Endodermal cell (in vitro differentiated cells): ENCODE measurements at regions not wholly inside any gene's neighbourhood (a gene's known extent, or its start where the extent isn't known, plus 50 kb on each side); places are given as distances from the start of the nearest gene placed in this dataset.
A peak's percentile ranks its signal among the peaks of the same experiment; 100 is the strongest.

Experiments
- DNase-seq: peaks from one replicate; pipeline ENCODE4 v3.0.0-alpha.2; 2017
- H3K27ac ChIP-seq: 2 replicates; pipeline ENCODE4 v1.5.1; 2013; ENCODE audit warnings: mild to moderate bottlenecking, low read depth, low read length, moderate library complexity
- H3K27me3 ChIP-seq: 2 replicates; pipeline ENCODE4 v1.6.1; 2013; ENCODE audit warnings: mild to moderate bottlenecking, low read length, moderate library complexity; ENCODE audit not compliant: insufficient read depth, control insufficient read depth, poor library complexity, severe bottlenecking
- H3K36me3 ChIP-seq: 2 replicates; pipeline ENCODE4 v1.7.0; 2013; ENCODE audit warnings: mild to moderate bottlenecking, low read length, moderate library complexity; ENCODE audit not compliant: control insufficient read depth, insufficient read depth
- H3K4me1 ChIP-seq: one replicate; pipeline ENCODE4 v1.7.0; 2013; ENCODE audit warnings: low read length; ENCODE audit not compliant: control insufficient read depth, insufficient read depth
- H3K4me3 ChIP-seq: 2 replicates; pipeline ENCODE4 v1.5.1; 2013; ENCODE audit warnings: mild to moderate bottlenecking, low read length, moderate library complexity
- H3K9ac ChIP-seq: 2 replicates; pipeline ENCODE4 v1.6.1; 2013; ENCODE audit warnings: mild to moderate bottlenecking, low read length, moderate library complexity; ENCODE audit not compliant: poor library complexity, severe bottlenecking; ENCODE audit errors: extremely low read depth
- H3K9me3 ChIP-seq: 2 replicates; pipeline ENCODE4 v1.6.1; 2013; ENCODE audit warnings: mild to moderate bottlenecking, low read length, moderate library complexity; ENCODE audit not compliant: control insufficient read depth
- H3K27ac Mint-ChIP-seq: 2 replicates; pipeline ENCODE4 v1.8.0; 2020; ENCODE audit warnings: mixed read lengths
- H3K27me3 Mint-ChIP-seq: 2 replicates; pipeline ENCODE4 v1.8.0; 2021; ENCODE audit warnings: mild to moderate bottlenecking, mixed read lengths; ENCODE audit not compliant: insufficient read depth
- H3K36me3 Mint-ChIP-seq: 2 replicates; pipeline ENCODE4 v1.8.0; 2020; ENCODE audit warnings: low read depth, mixed read lengths
- H3K4me1 Mint-ChIP-seq: 2 replicates; pipeline ENCODE4 v1.8.0; 2020; ENCODE audit warnings: mixed read lengths
- H3K4me3 Mint-ChIP-seq: 2 replicates; pipeline ENCODE4 v1.8.0; 2020; ENCODE audit warnings: mild to moderate bottlenecking, moderate library complexity, mixed read lengths
- H3K9me3 Mint-ChIP-seq: 2 replicates; pipeline ENCODE4 v1.8.0; 2020; ENCODE audit warnings: mild to moderate bottlenecking, mixed read lengths
- CTCF ChIP-seq: fragments of 200-600 bp; sonication (generic); conservative IDR thresholded peaks from 2 replicates; pipeline ENCODE4 v1.5.0; 2021; ENCODE audit warnings: antibody characterized with exemption, mild to moderate bottlenecking
- WGBS, 2 experiments: methylation state at CpG; one replicate each; pipeline versions ENCODE4 v1.1.5 to v1.1.7; 2013; ENCODE audit warnings: missing lambda C conversion rate in 2 of 2, mixed read lengths in 1 of 2; ENCODE audit not compliant: insufficient coverage in 1 of 2, insufficient read length in 1 of 2; 5-methylcytosine and 5-hydroxymethylcytosine counted together

DNA sequence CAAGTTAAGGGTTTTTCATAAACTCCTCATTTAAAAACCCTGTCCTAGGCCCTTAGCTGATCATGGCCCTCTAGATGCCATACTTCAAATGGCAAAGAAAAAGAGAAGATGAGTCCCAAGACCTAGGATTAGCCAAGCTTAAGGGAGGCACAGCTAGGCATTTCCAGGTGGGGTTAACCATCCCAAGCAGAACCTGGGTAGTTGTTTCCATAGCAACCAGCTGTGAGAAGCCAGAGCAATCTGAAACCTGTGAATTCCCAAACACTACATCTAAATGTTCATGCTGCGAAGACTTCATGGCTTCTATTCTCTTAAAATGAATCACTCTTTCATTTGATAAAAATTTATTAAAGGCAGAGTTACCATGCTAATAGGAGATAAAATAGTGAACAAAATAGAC is 372.9 kb downstream of the C12orf50 start:
- H3K36me3 Mint-ChIP-seq: no peaks in the 10 kb centered on the region
- no peaks in the 10 kb centered on the region for H3K27me3 Mint-ChIP-seq
- Histone ChIP-seq H3K9me3 (no peaks in the 10 kb centered on the region), H3K9ac (no peak overlapping the region), H3K4me3 (no peak overlapping the region), H3K27me3 (no peaks in the 10 kb centered on the region), H3K36me3 (no peaks in the 10 kb centered on the region), H3K27ac (no peak overlapping the region), H3K4me1 (peaks cover 4% of the 10 kb centered on the region)
- no peaks in the 10 kb centered on the region for H3K9me3 Mint-ChIP-seq
- peak; percentile 39 for DNase-seq
- no peak for TF ChIP-seq CTCF
- 89% methylated on average over 1 of the region's 1 CpG; no CpG with 5 or more reads in 1 of the 2 experiments for WGBS, 2 experiments
- H3K4me1 Mint-ChIP-seq: peaks cover 15% of the 10 kb centered on the region
- H3K27ac Mint-ChIP-seq: no peak overlapping the region
- H3K4me3 Mint-ChIP-seq: no peak overlapping the region

DNA sequence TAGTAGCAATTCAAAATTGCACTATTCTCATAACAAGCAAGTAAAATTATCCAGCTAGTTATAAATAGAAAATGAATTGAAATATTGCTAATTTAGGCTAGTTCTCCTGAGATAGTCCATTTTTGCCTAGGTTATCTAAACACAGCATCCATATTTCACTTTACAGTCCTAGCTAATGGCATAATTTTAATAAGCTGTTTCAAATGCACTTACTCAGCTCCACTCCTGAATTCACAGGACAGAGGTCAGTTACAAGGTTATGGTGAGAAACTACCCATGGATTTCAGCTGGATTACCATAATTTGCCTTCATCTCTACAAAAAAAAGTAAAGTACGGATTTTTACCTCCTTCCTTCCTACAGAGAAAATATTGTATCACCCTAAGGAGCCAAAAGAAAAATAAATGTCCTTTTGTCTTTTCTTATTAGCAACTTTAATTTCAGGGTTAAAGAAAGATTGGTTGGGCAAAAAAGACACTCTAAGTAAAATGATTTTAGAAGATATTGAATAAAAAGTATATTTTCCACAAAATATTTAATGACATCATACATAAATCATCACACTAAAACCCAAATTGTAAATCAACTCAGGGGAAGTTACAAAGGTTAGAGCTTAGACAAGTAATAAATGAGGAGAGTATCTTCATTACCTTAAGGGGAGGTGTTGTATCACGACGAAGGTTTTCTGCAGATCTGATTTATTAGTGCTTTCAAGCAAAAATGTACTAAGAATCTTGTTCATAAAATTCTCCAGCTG is 377.4 kb downstream of the C12orf50 start:
- 92 to 100% methylated on average over 2 to 3 of the region's 3 CpGs for WGBS, 2 experiments
- Mint-ChIP-seq H3K27me3 (no peaks in the 10 kb centered on the region), H3K9me3 (no peaks in the 10 kb centered on the region), H3K27ac (no peak overlapping the region), H3K4me3 (no peak overlapping the region), H3K36me3 (no peaks in the 10 kb centered on the region), H3K4me1 (no peaks in the 10 kb centered on the region)
- TF ChIP-seq CTCF: no peak
- Histone ChIP-seq H3K27me3 (no peaks in the 10 kb centered on the region), H3K9me3 (no peaks in the 10 kb centered on the region), H3K27ac (no peak overlapping the region), H3K36me3 (no peaks in the 10 kb centered on the region), H3K4me3 (no peak overlapping the region), H3K4me1 (no peaks in the 10 kb centered on the region), H3K9ac (no peak overlapping the region)
- DNase-seq: no peak

GRCh38 chr12:87642245-87642644 is 387.0 kb downstream of the C12orf50 start:
- WGBS, 2 experiments: 85 to 86% methylated on average over 1 to 2 of the region's 2 CpGs
- no peak for DNase-seq
- no peak overlapping the region for H3K4me3 Mint-ChIP-seq

More at GRCh38 chr12:87642245-87642644, 387.0 kb downstream of the C12orf50 start:
- Histone ChIP-seq H3K4me3 (peak overlapping the region; percentile 5), H3K4me1 (no peaks in the 10 kb centered on the region), H3K27me3 (no peaks in the 10 kb centered on the region), H3K36me3 (no peaks in the 10 kb centered on the region), H3K9ac (no peak overlapping the region), H3K9me3 (no peaks in the 10 kb centered on the region), H3K27ac (no peak overlapping the region)
- TF ChIP-seq CTCF: no peak
- peaks cover 3% of the 10 kb centered on the region for H3K9me3 Mint-ChIP-seq
- H3K4me1 Mint-ChIP-seq: peaks cover 10% of the 10 kb centered on the region
- H3K36me3 Mint-ChIP-seq: no peaks in the 10 kb centered on the region
- peak overlapping the region; percentile 73 for H3K27ac Mint-ChIP-seq
- no peaks in the 10 kb centered on the region for H3K27me3 Mint-ChIP-seq
